Fibroblast of pulmonary artery (primary cell): ENCODE measurements at regions not wholly inside any gene's neighbourhood (a gene's known extent, or its start where the extent isn't known, plus 50 kb on each side); places are given as distances from the start of the nearest gene placed in this dataset.

Source experiments
- DNase-seq: peaks from one replicate; pipeline ENCODE4 v3.0.0-alpha.2; 2010; ENCODE audit warnings: low read depth
- H3K4me3 ChIP-seq: replicated peaks from 2 replicates; pipeline ENCODE4 v1.5.1; 2011; ENCODE audit warnings: low read depth, mild to moderate bottlenecking, control low read depth, low read length, moderate library complexity
- TF ChIP-seq, protein P1 (sequence below): IDR thresholded peaks from 2 replicates; pipeline ENCODE4 v1.5.1; 2011; ENCODE audit warnings: mild to moderate bottlenecking, control low read depth, low read length, inconsistent platforms; ENCODE audit errors: missing control alignments

DNA sequence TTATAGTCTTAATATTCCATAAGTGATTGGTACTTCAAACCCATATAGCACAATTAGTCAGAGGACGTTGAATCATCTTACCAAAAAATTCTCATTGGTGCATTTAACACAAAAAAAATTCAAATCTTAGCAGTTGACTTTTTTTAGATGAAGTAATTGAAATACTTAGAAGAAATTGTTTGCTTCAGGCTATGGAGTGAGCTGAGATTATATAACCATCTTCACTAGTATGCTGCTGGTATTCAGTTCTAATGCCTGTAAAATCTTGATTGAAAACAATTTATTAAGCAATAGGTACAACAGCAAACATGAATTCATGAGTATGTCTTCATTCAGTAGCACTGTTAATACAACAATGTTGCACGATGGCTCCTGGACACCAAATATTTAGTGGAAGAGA is 250.0 kb downstream of the GPM6A start:
- TF ChIP-seq, protein P1, sequence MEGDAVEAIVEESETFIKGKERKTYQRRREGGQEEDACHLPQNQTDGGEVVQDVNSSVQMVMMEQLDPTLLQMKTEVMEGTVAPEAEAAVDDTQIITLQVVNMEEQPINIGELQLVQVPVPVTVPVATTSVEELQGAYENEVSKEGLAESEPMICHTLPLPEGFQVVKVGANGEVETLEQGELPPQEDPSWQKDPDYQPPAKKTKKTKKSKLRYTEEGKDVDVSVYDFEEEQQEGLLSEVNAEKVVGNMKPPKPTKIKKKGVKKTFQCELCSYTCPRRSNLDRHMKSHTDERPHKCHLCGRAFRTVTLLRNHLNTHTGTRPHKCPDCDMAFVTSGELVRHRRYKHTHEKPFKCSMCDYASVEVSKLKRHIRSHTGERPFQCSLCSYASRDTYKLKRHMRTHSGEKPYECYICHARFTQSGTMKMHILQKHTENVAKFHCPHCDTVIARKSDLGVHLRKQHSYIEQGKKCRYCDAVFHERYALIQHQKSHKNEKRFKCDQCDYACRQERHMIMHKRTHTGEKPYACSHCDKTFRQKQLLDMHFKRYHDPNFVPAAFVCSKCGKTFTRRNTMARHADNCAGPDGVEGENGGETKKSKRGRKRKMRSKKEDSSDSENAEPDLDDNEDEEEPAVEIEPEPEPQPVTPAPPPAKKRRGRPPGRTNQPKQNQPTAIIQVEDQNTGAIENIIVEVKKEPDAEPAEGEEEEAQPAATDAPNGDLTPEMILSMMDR = no peak
- H3K4me3 ChIP-seq = no peak overlapping the region
- no peak for DNase-seq

DNA sequence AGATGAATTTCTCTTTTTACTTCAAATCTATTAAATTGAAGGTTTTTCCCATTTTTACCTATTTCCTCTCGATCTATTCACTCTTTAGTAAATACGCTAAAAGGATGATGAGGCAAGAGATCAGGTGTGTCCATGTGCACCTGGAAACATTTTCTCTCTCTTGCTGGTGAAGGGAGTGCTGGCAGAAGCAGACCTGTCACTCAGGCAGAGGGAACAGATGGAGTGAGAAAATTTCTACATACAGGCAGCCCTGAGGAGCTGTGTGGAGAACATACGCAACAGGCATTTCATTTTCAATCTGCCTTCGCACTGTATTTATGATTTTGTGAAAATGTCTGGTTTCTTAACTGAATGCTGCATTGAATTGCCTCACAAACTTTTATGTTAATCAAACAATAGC is 249.5 kb downstream of the GPM6A start:
- DNase-seq = no peak
- TF ChIP-seq, protein P1 = no peak
- no peak overlapping the region for H3K4me3 ChIP-seq
